Body of pancreas (tissue), 4 donors: ENCODE measurements at regions not wholly inside any gene's neighbourhood (a gene's known extent, or its start where the extent isn't known, plus 50 kb on each side); places are given as distances from the start of the nearest gene placed in this dataset.

Source experiments
- ATAC-seq: fragments of 150-250 bp; one replicate; pipeline ENCODE4 v1.9.1; 2016
- DNase-seq, 4 donors: peaks; one replicate each; pipeline ENCODE4 v3.0.0-alpha.2; 2019
- H3K27ac ChIP-seq, 4 donors: fragments of 200-600 bp; sonication (generic); 1 replicate in 3 of 4; 2 replicates in 1 of 4; pipeline versions ENCODE4 v1.5.1 to v1.6.1; 2016 to 2019; ENCODE audit warnings: mild to moderate bottlenecking in 1 of 4, mixed read lengths in 1 of 4, moderate library complexity in 1 of 4
- H3K27me3 ChIP-seq, 2 donors: fragments of 200-600 bp; sonication (generic); one replicate each; pipeline ENCODE4 v1.6.0; 2016; ENCODE audit warnings: mild to moderate bottlenecking in 1 of 2
- H3K36me3 ChIP-seq, 2 donors: fragments of 200-600 bp; sonication (generic); replicated peaks in 1 of 2; 2 replicates each; pipeline ENCODE4 v1.5.1; 2016; ENCODE audit warnings: low read depth in 2 of 2; ENCODE audit not compliant: insufficient read depth in 1 of 2
- H3K4me1 ChIP-seq: fragments of 200-600 bp; sonication (generic); one replicate; pipeline ENCODE4 v1.6.0; 2016
- H3K4me3 ChIP-seq, 2 donors: fragments of 200-600 bp; sonication (generic); 1 replicate in 1 of 2; 2 replicates in 1 of 2; pipeline ENCODE4 v1.5.1; 2016 to 2019
- H3K9me3 ChIP-seq, 3 donors: fragments of 200-600 bp; sonication (generic); 1 replicate in 2 of 3; 2 replicates in 1 of 3; pipeline ENCODE4 v1.5.1; 2016
- CTCF ChIP-seq, 7 experiments: fragments of 450-650 bp in 4 of 7; fragments of 200-600 bp in 3 of 7; sonication (generic) in 3 of 7; IDR thresholded peaks; one replicate each; pipeline ENCODE4 v1.5.1; 2016 to 2019; ENCODE audit warnings: antibody characterized with exemption in 7 of 7
- POLR2A ChIP-seq, 3 donors: fragments of 450-650 bp; IDR thresholded peaks; one replicate each; pipeline ENCODE4 v1.6.1; 2016; ENCODE audit warnings: antibody characterized with exemption in 3 of 3, mild to moderate bottlenecking in 2 of 3
- WGBS, 2 donors: methylation state at CpG; one replicate each; pipeline ENCODE4 v1.1.5; 2017; 5-methylcytosine and 5-hydroxymethylcytosine counted together
- intact Hi-C: fragments of 100-400 bp; cut with DNase I; formaldehyde crosslinking; loops from one replicate; pipeline ENCODE4 v1.15.1; 2023

DNA sequence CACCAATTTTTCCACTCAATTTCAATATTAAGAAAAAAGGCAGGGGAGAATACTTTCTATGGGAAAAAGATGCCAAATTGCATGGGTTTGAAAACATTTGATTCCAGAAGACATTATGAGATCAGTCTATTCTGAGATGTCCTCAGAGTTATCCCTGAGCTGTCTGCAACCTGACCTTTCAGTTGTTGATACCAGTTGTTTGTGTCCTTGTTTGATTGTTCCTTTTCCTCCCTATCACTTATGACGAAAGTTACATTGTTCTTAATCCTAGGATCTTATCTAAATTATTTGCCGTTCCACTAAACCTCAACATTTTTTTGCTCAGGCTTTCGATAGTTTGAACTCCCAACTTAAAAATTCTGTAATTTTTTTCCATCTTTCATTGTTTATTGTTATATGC is 336.3 kb upstream of the NOVA1 start:
- ATAC-seq (no peak), DNase-seq (no peak)
- WGBS, 2 donors: 32 to 52% methylated on average over 3 of the region's 3 CpGs
- no peak overlapping the region for H3K27ac ChIP-seq
- TF ChIP-seq CTCF (IDR thresholded peaks at IDR 0.05) (no peak), POLR2A (IDR thresholded peaks at IDR 0.05) (no peak)
- H3K4me1 ChIP-seq: no peaks in the 10 kb centered on the region
- no peak overlapping the region for H3K4me3 ChIP-seq
- no peaks in the 10 kb centered on the region for H3K27me3 ChIP-seq
- no peaks in the 10 kb centered on the region for H3K9me3 ChIP-seq
- intact Hi-C loops: no loop called here
- H3K36me3 ChIP-seq: no peaks in the 10 kb centered on the region

DNA sequence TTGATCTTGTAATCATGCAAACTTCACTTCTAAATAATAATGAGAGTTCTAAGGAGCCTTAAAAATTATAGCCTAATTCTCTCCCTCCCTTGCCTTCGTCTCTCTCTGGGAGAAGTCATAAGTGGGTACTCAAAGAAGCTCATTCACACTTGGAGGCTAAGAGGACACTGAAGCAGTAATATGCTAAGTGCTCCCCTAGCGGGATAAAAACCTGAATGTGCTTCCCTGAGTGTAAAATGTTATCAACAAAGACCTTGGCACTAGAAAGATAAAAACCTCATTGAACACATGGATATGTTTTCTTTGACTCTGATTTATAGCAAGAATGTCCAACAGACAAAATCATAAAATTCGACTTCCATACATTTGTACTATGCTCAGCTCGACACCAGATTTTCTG is 337.9 kb upstream of the NOVA1 start:
- no peak for ATAC-seq
- no peak for DNase-seq
- H3K9me3 ChIP-seq: no peaks in the 10 kb centered on the region
- H3K4me1 ChIP-seq: no peaks in the 10 kb centered on the region
- no peak overlapping the region for H3K27ac ChIP-seq
- TF ChIP-seq CTCF (IDR thresholded peaks at IDR 0.05) (no peak), POLR2A (IDR thresholded peaks at IDR 0.05) (no peak)
- H3K27me3 ChIP-seq: no peaks in the 10 kb centered on the region
- H3K4me3 ChIP-seq: no peak overlapping the region
- intact Hi-C loops: no loop called here
- 68 to 76% methylated on average over 4 of the region's 4 CpGs for WGBS, 2 donors
- H3K36me3 ChIP-seq: no peaks in the 10 kb centered on the region

DNA sequence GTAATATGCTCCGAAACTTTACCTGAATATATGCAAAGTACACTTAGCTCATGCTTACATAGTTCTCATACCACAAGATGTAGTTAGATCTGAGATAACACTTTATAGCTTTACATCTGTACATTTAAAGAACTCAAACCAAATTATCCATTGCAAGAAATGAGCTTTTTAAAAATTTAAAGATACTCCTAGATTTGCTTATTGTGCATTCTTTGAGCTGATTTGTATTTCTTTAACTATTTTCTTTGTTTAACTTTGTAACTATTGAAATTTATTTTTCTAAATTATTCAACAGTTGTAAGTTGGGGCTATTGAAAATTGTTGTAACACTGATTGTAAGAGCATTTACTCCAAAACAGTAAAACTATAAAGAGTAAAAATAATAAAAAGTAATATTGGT is 340.2 kb upstream of the NOVA1 start:
- Histone ChIP-seq H3K9me3 (no peaks in the 10 kb centered on the region), H3K27ac (no peak overlapping the region), H3K4me3 (no peak overlapping the region), H3K4me1 (no peaks in the 10 kb centered on the region), H3K36me3 (no peaks in the 10 kb centered on the region), H3K27me3 (no peaks in the 10 kb centered on the region)
- intact Hi-C loops: no loop called here
- TF ChIP-seq POLR2A (IDR thresholded peaks at IDR 0.05): no peak
- no peak for TF ChIP-seq CTCF (IDR thresholded peaks at IDR 0.05)
- ATAC-seq (no peak), DNase-seq (no peak)
- WGBS, 2 donors: 82 to 95% methylated on average over 1 of the region's 1 CpG

- no peaks in the 10 kb centered on the region for H3K36me3 ChIP-seq
- no peak overlapping the region for H3K27ac ChIP-seq
- ATAC-seq (no peak), DNase-seq (no peak)
- WGBS, 2 donors: 62 to 79% methylated on average over 2 of the region's 2 CpGs
- H3K9me3 ChIP-seq: no peaks in the 10 kb centered on the region
- intact Hi-C loops: no loop called here
- TF ChIP-seq POLR2A (IDR thresholded peaks at IDR 0.05) (no peak), CTCF (IDR thresholded peaks at IDR 0.05) (no peak)
- H3K4me1 ChIP-seq: no peaks in the 10 kb centered on the region
- H3K27me3 ChIP-seq: no peaks in the 10 kb centered on the region
- no peak overlapping the region for H3K4me3 ChIP-seq
These were observed 341.9 kb upstream of the NOVA1 start for GRCh38 chr14:26939755-26940154.

DNA sequence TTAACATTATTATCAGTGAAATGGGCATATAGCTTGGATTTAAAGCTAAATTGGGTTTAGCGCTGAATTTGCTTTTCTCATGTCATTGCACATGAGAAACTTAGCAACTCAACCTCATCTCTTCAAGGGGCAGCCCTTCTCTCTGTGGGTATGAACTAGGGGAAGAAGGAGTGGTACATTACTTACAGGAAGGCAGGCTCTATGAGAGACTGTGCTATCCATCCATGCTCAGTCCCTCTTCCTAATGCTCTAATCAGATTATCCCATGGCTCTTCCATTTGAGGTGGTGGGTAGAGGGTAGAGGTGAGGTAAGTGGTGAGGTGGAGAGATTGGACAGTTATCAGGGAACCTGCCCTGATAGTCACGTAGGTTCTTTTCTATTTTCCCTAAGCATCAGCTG is 343.7 kb upstream of the NOVA1 start:
- DNase-seq (no peak), ATAC-seq (no peak)
- 64 to 81% methylated on average over 2 of the region's 2 CpGs for WGBS, 2 donors
- no peak for TF ChIP-seq CTCF (IDR thresholded peaks at IDR 0.05)
- TF ChIP-seq POLR2A (IDR thresholded peaks at IDR 0.05): no peak
- no peak overlapping the region for H3K4me3 ChIP-seq
- no peaks in the 10 kb centered on the region for H3K27me3 ChIP-seq
- intact Hi-C loops: no loop called here
- H3K27ac ChIP-seq: no peak overlapping the region
- no peaks in the 10 kb centered on the region for H3K36me3 ChIP-seq
- no peaks in the 10 kb centered on the region for H3K4me1 ChIP-seq
- no peaks in the 10 kb centered on the region for H3K9me3 ChIP-seq
